HG03432 (cell line): ENCODE measurements at regions not wholly inside any gene's neighbourhood (a gene's known extent, or its start where the extent isn't known, plus 50 kb on each side); places are given as distances from the start of the nearest gene placed in this dataset.

Source experiments
- ATAC-seq: cut with Tn5 transposase; IDR thresholded peaks from one replicate; pipeline ENCODE4 v1.9.1; 2021; ENCODE audit warnings: mild to moderate bottlenecking, moderate library complexity; ENCODE audit not compliant: unreplicated experiment

DNA sequence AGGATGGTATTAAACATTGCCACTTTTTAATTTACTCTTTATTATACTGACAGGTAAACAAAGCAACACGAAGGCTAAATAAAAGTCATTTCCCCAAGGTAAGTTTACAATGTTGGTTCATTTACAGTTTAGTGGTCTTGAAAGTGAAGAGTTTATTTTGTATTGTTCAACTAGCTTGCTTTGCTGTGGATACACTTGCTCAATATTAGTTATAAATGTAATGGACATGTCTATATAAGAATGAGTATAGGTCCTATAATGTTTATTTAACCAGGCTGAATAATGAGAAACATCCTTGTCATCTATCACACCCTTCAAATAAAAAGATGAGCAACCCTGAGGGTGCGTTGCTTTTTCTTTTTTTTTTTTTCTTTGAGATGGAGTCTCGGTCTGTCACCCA is 1129.4 kb downstream of the TSN start:
- no peak for ATAC-seq

DNA sequence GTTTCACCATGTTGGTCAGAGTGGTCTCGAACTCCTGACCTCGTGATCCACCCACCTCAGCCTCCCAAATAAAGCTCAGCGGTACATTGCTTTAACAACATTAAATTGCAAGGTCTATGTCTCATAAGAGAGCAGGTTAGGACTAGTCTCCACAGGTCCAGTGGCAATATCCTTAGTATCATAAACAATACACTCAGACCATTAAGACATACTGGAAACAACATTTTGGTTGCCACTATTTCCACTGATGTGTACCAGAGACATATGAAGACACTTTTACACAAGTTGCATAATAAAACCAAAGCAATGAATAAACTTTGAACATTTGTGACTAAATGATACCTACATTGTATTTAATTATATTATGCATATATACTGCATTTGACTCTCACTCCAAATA is 1130.0 kb downstream of the TSN start:
- ATAC-seq = no peak

DNA sequence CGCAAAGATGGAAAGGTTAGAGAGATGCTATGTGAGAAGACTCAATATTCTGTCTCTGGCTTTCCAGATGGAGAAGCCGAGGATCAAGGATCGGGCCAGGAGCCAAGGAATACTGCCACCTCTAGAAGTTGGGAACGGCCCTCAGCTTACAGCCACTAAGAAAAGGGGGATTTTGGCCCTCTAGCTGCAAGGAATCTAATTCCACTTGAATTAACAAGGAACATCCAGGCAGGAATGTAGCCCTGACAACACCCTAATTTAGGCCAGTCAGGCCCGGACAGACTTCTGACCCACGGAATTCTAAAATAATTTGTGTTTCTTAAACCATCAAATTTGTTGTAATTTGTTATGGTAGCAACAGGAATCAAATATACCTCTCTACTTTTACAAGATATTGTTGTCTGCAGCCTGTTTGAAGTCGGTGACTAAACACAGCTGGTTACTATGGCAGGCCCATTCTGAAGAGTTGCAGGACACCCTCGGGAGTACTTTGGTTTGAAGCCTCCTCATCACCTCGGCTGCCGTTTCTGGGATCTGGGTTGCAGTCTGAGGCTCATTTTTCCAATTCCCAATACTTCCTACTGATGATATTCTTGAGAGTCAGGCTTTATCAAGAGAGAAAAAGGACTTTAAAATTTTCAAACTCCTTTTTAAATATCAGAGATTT is 1131.2 kb downstream of the TSN start:
- no peak for ATAC-seq

DNA sequence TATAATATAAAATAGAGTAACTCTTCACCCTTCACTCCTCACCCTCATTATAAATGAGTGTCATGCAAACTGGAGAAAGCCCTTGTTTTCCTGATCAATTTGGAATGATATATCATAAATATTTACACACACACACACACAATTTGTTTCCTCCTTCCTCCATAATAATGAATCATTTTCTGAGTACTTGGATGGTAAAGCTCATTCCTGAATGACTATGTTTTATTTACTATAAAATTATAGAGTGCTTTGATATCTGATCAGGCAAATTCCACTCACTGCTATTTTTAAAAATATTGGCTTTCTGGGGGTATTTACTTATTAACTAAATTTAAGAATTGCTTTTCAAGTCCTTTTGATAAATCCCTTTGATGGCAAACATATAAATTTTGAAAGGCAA is 1125.5 kb upstream of the CNTNAP5 start:
- ATAC-seq = no peak

DNA sequence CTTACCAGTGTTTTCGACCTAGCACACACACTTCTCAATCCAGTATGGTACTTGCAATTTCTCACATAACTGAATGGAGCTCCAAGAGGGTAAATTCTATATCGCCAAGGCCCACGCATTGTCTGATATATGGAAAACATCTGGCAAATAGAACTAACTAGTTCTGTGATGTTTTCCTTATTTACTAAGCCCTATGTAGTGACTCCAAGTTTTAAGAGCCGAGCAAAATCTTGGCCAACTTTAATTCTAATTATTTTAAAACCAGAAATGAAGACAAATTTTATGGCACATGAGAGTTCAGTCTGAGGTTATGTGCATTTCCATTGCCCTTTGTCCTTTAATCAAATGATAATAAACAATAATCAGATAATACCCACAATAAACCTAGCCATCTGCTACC is 1119.7 kb upstream of the CNTNAP5 start:
- ATAC-seq = no peak

DNA sequence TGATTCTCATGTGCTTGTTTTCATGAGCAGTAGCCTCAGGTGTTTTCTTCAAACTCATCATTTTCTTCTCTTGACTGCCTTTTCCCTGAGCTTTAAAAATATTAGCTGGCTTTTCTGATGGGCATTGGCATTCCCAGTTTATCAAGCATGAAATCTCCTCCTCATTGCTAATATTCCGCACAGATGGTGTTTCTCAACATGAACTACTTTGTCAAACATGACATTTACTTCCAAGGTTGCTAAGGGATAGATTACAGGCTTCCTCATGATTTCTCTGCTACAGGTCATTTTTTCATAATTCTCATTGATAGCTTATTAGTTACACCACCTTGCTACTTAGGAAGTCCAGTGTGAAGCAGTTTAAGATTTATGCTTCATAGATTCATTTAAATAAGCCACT is 1116.9 kb upstream of the CNTNAP5 start:
- ATAC-seq = no peak

DNA sequence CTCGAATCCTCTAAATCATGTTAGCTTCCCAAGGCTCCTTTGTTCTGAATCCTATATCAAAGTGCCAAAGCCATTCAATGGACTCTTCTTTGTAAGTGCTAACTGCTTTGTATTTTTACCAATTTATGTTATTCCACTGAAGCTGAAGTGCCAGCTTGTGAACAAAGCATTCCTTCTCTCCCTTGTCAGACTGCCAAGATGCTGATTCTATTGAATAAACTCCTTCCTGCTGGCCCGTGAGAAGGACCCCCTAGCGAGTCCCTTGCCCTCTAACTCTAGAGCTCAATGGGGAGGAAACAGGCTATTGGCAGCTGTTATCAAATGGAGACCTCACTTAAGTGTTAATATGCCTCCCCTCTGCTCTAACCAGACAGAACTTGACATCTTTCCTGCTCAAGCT is 1097.9 kb upstream of the CNTNAP5 start:
- ATAC-seq = no peak

DNA sequence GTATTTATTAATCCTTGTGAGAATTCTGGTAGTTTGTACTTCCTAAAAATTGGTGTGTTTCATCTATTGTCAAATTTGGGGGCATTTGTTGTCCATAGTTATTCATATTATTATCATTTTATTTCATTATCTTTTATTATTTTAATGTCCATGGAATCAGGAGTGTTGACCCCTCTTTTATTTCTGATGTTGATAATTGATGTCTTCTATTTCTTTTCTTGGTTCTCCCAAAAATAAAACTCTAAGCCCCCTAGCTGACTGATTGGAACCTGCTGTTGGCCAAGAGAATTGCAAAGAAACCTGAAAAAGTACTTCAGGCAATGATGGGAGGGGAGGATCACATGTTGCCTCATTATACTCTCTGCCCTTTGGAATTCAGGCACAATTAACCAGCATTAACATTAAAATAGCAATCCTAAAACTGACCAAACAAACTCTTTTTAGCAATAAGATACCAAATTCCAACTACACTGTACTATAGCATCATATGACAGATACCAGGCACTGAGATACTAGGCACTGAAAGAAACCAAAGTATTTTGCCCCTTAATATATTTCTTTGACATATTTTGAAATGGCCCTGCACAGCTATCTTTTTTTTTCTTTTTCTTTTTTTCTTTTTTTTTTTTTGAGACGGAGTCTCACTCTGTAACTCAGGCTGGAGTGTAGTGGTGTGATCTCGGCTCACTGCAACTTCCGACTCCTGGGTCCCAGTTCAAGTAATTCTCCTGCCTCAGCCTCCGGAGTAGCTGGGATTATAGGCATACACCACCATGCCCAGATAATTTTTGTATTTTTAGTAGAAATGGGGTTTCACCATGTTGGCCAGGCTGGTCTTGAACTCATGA is 1097.2 kb upstream of the CNTNAP5 start:
- ATAC-seq = no peak

DNA sequence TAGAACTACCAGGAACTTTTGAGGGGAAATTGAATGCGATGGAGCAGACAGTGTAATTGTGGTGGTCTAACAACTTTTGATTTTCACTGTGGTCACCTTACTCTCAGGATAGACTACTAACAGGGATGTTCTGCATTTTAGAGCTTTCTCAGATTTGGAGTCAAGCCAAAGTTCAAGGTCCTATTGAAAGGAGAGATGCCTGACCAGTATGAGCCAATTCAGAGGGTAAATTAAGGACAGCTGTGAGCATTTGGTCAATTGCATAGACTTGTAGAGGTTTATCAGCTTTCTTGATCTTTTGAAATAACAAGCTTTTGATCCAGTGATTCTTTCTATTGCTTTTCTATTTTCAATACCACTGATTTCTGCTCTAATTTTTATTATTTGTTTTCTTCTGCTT is 1095.7 kb upstream of the CNTNAP5 start:
- ATAC-seq = no peak

DNA sequence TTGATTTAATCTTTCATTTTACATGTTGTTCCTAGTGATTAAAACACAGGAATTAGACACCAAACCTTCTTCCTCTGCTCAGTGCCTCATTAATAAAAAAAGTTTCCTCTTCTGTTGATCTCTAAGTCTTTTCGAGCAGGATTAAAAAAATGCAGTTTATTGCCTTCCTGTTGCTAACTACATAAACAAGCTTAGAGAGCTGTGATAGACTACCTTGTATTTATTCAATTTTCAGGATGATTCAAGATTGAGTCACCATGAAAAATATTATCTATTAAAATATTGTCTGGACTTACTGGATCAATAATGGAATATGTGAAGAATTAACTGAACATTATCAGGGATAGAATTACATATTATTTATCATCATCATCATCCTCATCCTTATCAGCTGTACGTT is 1089.6 kb upstream of the CNTNAP5 start:
- ATAC-seq = no peak

DNA sequence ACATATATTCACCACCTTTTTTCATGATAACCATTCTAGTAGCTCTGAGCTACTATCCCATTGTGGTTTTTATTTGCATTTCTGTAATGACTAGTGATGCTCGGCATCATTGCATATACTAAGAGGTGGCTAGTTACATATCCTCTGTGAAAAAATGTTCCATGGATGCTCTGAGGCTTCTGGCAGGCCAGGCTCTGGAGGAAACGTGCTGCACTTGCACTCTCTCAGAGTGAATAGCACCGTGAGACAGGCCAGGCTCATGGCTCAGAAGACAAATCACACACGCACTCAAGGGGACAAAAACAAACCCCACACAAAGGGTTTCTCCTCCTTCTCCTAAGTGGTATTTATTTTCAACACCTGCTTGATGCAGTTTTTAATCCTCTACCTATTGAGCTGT is 1085.3 kb upstream of the CNTNAP5 start:
- ATAC-seq = no peak

DNA sequence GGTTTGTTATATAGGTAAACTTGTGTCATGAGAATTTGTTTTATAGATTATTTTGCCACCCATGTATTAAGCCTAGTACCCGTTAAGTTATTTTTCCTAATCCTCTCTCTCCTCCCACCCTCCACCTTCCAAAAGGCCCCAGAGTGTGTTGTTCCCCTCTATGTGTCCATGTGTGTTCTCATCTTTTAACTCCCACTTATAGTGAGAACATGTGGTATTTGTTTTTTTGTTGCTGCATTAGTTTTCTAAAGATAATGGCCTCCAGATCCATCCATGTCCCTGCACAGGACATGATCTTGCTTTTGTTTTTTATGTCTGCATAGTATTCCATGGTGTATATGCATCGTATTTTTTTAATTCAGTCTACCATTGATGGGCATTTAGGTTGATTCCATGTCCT is 1075.6 kb upstream of the CNTNAP5 start:
- no peak for ATAC-seq

DNA sequence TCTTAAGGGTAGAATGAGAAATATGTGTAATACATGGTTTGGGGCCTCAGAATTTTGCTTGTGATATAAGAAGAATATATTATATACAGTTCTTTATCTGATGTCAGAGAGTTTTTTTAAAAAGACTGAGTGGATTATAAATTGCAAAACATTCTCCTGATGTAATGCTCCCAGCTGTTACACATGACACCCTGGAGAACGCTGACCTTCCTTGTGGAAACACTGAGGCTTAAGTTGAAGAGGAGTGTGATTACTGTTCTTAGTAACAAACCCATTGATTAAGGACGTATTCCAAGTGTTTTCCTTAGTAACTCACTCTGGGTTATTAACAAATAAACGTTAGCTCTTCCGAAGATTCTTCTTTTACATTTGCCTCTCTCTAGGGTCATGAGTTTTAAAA is 1069.3 kb upstream of the CNTNAP5 start:
- ATAC-seq = no peak

DNA sequence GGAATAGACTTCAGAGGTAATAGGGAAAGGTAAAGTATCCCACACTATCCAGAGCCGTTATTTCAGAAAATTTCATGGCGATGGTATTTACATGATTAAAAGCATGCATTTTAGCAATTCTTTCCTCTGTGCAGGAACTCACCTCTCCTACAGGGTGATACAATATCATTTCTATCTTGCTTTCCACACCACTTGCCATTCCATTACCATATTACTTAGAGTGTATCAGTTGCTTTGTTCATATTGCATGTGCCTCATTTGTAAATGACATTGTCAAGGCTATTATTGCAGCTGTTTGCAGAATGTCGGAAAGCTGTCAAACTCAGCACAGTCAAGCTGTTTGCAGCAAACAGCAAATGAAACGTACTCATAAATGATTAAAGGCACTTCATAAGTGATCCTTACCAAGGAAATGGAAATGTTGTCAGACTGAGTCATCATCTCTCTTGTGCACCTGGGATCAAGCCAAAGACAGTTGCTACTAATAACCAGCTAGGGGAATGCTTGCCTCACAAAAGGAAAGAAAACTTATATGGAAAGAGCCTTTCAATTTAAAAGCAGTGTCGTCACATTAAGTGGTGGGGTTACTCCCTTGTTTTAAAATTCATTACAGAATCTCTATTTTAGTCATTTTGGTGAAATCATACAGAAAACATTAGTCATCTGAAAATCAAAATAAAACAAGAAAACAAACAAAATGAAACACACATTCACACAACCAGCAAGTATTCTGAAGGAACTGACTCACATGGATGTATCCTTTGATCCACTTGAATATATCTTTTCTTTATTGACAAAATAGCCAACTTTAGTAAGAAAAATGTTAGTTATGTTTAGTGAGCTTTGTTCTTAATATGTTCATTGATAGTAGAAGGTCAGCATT is 1064.1 kb upstream of the CNTNAP5 start:
- ATAC-seq = no peak

DNA sequence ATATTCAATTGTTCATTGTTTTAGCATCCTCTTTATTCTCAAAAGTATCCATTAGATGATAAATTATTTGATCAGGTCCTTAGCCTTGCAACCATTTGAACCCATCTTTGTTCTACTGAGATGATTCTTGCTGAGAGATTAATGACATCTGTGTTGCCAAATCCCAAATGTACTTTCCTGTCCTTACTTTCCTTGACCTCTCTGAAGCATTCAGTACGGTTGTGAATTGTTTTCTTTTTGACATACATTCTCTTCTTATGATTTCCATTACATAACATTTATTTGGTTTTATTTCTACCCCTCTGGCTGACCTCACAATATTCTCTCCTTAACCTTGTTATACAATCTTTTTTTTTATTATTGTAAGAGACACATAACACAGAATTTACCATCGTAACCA is 1058.6 kb upstream of the CNTNAP5 start:
- no peak for ATAC-seq

DNA sequence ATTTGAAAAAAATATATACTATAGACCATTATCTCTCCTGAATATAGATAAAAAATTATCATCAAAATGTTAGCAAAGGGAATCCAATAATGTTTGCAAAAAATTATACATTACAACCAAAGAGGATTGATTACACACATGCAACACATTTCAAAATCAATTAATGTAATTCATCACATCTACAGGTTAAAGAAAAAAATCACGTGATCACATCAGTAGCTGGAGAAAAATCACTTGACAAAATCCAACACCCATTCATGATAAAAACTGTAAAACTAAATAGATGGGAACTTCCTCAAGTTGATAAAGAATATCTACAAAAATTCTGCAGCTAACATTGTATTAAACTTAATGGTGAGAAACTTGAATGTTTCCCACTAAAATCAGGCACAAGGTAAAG is 1047.5 kb upstream of the CNTNAP5 start:
- no peak for ATAC-seq

DNA sequence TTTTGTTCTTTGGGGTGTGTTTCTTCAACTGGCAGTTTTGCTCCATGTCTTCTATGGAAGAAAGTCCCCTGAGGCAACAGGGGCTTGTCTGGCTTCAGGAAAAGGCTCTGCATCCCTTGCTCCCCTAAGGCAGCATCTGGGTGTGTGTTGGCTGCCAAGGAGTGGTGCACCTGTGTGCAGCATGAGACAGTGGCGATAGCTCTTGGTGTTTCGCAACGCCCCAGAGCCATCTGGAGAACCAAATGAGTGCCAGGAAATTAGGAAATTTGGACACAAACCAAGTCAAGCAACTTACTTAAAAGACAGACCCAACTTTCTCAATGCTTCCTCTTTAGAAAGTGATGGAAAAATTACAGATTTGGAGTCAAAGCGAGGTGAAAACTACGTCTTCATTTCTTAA is 1044.4 kb upstream of the CNTNAP5 start:
- ATAC-seq = no peak

DNA sequence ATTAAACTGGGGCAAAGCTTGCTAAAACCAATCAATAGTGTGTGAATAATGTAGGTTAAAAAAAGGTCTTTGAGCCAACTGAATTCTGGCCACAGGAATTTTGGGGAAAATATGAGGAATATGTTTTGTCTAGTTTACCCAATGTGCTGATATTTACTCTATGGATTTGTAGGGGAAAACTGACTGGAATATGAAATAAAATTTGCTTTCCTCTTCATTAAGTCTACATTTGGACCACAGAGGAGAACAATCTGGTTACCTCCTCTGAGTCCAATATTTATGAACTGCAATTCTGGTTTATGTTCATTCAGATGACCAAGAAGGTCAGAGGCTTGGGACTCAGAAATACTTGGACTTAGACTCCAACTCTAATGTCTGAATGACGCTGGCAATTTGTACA is 1042.2 kb upstream of the CNTNAP5 start:
- no peak for ATAC-seq

DNA sequence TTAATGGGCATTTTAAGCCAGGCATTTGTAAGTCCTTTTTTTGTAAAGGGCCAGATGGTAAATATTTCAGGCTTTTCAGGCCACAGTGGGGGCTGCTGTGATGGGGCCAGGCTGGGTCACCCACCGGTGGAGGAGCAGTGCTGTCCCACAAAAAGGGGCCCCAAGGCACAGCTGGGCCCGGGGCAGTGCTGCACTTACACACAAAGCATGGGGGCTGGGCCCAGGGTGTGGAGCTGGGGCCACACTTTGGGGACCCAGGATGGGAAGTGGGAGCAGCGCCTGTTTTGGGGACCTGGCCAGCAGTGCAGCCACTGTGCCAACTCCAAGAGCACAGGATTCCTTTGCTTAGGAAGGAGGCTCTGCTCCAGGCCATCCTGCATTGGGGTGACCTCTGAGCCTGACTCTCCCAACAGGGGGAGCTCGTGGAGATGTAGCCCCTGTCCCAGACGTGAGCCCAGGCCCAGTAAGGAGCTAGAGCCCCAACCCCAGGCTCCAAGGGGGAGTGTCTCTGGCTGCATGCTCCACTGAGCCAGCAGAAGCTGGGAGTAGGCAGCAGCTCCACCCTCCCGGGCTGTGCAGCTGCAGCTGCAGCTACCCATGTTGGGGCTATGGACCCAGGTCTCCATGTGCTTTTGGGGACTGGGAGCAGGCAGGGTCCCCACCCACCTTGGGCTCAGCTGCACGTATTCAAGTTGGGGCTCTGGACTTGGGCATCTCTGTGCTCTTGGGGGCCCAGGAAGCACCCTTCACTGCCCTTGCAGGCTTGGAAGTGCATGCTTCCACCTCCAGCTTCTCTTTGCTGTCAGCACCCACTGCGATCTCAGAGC is 1036.5 kb upstream of the CNTNAP5 start:
- ATAC-seq = no peak

DNA sequence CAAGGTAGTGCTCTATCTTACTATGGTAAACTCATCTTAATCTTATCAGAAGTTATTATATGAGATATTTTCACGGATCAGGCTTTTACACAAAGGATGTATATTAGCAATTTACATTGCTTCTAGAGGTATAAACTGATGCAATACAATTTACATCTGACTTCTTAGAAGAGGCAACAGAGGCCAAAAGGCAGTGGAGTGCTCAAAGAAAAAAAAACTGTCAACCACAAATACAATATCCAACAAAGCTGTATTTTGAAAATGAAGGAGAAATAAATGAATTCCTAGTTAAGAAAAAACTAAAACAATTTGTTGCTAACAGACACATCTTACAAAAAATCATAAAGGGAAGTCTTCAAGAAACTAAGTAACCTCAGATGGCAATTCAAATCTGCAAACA is 1031.5 kb upstream of the CNTNAP5 start:
- ATAC-seq = no peak

DNA sequence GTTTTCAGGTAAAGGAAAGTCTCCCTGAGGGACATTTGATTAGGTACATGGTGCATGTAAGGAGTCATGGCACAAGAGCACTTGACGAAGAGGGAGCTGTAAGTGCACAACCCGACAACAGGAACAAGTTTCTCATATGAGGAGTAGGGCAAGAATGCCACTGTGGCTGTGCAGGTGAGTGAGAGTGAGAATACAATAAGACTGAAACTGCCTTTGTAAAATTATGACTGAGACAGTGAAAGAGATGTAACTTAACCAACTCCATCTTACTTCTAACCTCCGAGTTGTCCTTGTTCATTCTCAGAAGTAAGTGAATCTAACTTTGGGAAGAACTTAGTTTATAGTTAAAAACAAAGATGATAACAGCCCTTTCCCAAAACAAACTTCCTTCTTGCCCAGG is 1025.8 kb upstream of the CNTNAP5 start:
- ATAC-seq = peak; percentile 56
